ENCODE measurements at regions not wholly inside any gene's neighbourhood (a gene's known extent, or its start where the extent isn't known, plus 50 kb on each side); places are given as distances from the start of the nearest gene placed in this dataset.
"Not testable (repeated sequence)": the region's sequence is repeated elsewhere in the genome, so short reads cannot be mapped to it uniquely, and the experiment has no call there.

DNA sequence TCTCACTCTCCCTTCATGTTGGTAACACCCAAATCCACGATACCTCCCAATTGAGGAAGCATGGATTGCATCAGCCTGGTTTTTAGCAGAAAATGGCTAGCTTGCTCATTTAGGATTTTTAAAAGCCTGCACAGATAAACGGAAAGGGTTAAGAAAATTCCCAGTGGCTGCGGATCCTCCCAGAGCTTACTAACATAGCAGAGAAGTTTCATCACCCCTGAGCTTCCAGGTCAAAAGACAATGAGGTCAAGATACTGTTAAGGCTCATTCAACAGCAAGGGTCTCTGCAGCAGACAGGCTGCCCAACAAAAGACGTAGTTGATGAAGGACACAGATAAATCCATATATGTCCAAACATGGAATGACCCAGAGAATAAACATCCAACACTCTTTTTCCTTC, 220.2 kb downstream of the ASMT start:
- Histone ChIP-seq H3K27ac (ENCODE audit: low read depth, low read length, poor library complexity, severe bottlenecking) (no peak overlapping the region), H3K4me3 (ENCODE audit: low read depth, low read length, poor library complexity, severe bottlenecking) (no peak overlapping the region), H3K27me3 (replicated peaks; ENCODE audit: insufficient read depth, low read depth, low read length, poor library complexity) (no peaks in the 10 kb centered on the region), H3K9me3 (ENCODE audit: low read depth, low read length, poor library complexity, severe bottlenecking) (peaks cover 6% of the 10 kb centered on the region), H3K36me3 (ENCODE audit: insufficient read depth, low read length, poor library complexity, severe bottlenecking) (no peaks in the 10 kb centered on the region), H3K4me1 (ENCODE audit: insufficient read depth, low read length, poor library complexity, severe bottlenecking) (no peaks in the 10 kb centered on the region)
- DNase-seq (ENCODE audit: low spot score), result no peak
- TF ChIP-seq CTCF (conservative IDR thresholded peaks at IDR 0.05; ENCODE audit: low read depth, low read length) (no peak), EZH2 (IDR thresholded peaks at IDR 0.05; ENCODE audit: borderline replicate concordance, low read depth, low read length, poor library complexity, severe bottlenecking) (no peak)
- no TSS peak for BruUV-seq (replicated peaks)
- ChIA-PET CTCF (no interaction called here), POLR2A (ENCODE audit: low non-redundant PET) (no interaction called here)
- intact Hi-C loops (cut with micrococcal nuclease; ENCODE audit: unreplicated experiment), result no loop called here

- no peak overlapping the region for H3K27ac ChIP-seq (ENCODE audit: low read depth, low read length, poor library complexity, severe bottlenecking)
- H3K4me3 ChIP-seq (ENCODE audit: low read depth, low read length, poor library complexity, severe bottlenecking), result no peak overlapping the region
- intact Hi-C loops (cut with micrococcal nuclease; ENCODE audit: unreplicated experiment), result no loop called here
- H3K9me3 ChIP-seq (ENCODE audit: low read depth, low read length, poor library complexity, severe bottlenecking), result peaks cover 6% of the 10 kb centered on the region
- ChIA-PET CTCF (no interaction called here), POLR2A (ENCODE audit: low non-redundant PET) (no interaction called here)
- no peaks in the 10 kb centered on the region for H3K27me3 ChIP-seq (replicated peaks; ENCODE audit: insufficient read depth, low read depth, low read length, poor library complexity)
- no peak for DNase-seq (ENCODE audit: low spot score)
- H3K36me3 ChIP-seq (ENCODE audit: insufficient read depth, low read length, poor library complexity, severe bottlenecking), result no peaks in the 10 kb centered on the region
- TF ChIP-seq CTCF (conservative IDR thresholded peaks at IDR 0.05; ENCODE audit: low read depth, low read length), result no peak
- no peak for TF ChIP-seq EZH2 (IDR thresholded peaks at IDR 0.05; ENCODE audit: borderline replicate concordance, low read depth, low read length, poor library complexity, severe bottlenecking)
- H3K4me1 ChIP-seq (ENCODE audit: insufficient read depth, low read length, poor library complexity, severe bottlenecking), result no peaks in the 10 kb centered on the region
- no TSS peak for BruUV-seq (replicated peaks)
These were observed 221.8 kb downstream of the ASMT start for GRCh38 chrX:1836683-1837082.

GRCh38 chrX:1841746-1842145, 226.9 kb downstream of the ASMT start:
- no peaks in the 10 kb centered on the region for H3K36me3 ChIP-seq (ENCODE audit: insufficient read depth, low read length, poor library complexity, severe bottlenecking)
- H3K4me1 ChIP-seq (ENCODE audit: insufficient read depth, low read length, poor library complexity, severe bottlenecking), result no peaks in the 10 kb centered on the region
- no peak overlapping the region for H3K27ac ChIP-seq (ENCODE audit: low read depth, low read length, poor library complexity, severe bottlenecking)
- no peaks in the 10 kb centered on the region for H3K27me3 ChIP-seq (replicated peaks; ENCODE audit: insufficient read depth, low read depth, low read length, poor library complexity)
- BruUV-seq (replicated peaks), result no TSS peak
- DNase-seq (ENCODE audit: low spot score), result no peak
- CTCF ChIA-PET, result no interaction called here
- H3K9me3 ChIP-seq (ENCODE audit: low read depth, low read length, poor library complexity, severe bottlenecking), result peaks cover 6% of the 10 kb centered on the region
- no peak overlapping the region for H3K4me3 ChIP-seq (ENCODE audit: low read depth, low read length, poor library complexity, severe bottlenecking)
- intact Hi-C loops (cut with micrococcal nuclease; ENCODE audit: unreplicated experiment), result no loop called here
- no peak for TF ChIP-seq CTCF (conservative IDR thresholded peaks at IDR 0.05; ENCODE audit: low read depth, low read length)
- TF ChIP-seq EZH2 (IDR thresholded peaks at IDR 0.05; ENCODE audit: borderline replicate concordance, low read depth, low read length, poor library complexity, severe bottlenecking), result no peak
- POLR2A ChIA-PET (ENCODE audit: low non-redundant PET), result no interaction called here

GRCh38 chrX:1847000-1847399, 232.1 kb downstream of the ASMT start:
- H3K36me3 ChIP-seq (ENCODE audit: insufficient read depth, low read length, poor library complexity, severe bottlenecking); intact Hi-C loops (cut with micrococcal nuclease; ENCODE audit: unreplicated experiment); H3K9me3 ChIP-seq (ENCODE audit: low read depth, low read length, poor library complexity, severe bottlenecking); H3K27ac ChIP-seq (ENCODE audit: low read depth, low read length, poor library complexity, severe bottlenecking); H3K4me1 ChIP-seq (ENCODE audit: insufficient read depth, low read length, poor library complexity, severe bottlenecking); CTCF ChIA-PET; POLR2A ChIA-PET (ENCODE audit: low non-redundant PET); H3K4me3 ChIP-seq (ENCODE audit: low read depth, low read length, poor library complexity, severe bottlenecking); H3K27me3 ChIP-seq (replicated peaks; ENCODE audit: insufficient read depth, low read depth, low read length, poor library complexity); DNase-seq (ENCODE audit: low spot score); BruUV-seq (replicated peaks): not testable (repeated sequence)

- DNase-seq (ENCODE audit: low spot score); BruUV-seq (replicated peaks); H3K27me3 ChIP-seq (replicated peaks; ENCODE audit: insufficient read depth, low read depth, low read length, poor library complexity); H3K9me3 ChIP-seq (ENCODE audit: low read depth, low read length, poor library complexity, severe bottlenecking); H3K4me3 ChIP-seq (ENCODE audit: low read depth, low read length, poor library complexity, severe bottlenecking); H3K36me3 ChIP-seq (ENCODE audit: insufficient read depth, low read length, poor library complexity, severe bottlenecking); intact Hi-C loops (cut with micrococcal nuclease; ENCODE audit: unreplicated experiment); H3K4me1 ChIP-seq (ENCODE audit: insufficient read depth, low read length, poor library complexity, severe bottlenecking); CTCF ChIA-PET; POLR2A ChIA-PET (ENCODE audit: low non-redundant PET); H3K27ac ChIP-seq (ENCODE audit: low read depth, low read length, poor library complexity, severe bottlenecking): not testable (repeated sequence)
These were observed 232.9 kb downstream of the ASMT start for GRCh38 chrX:1847790-1848189.
